ENCODE measurements at regions not wholly inside any gene's neighbourhood (a gene's known extent, or its start where the extent isn't known, plus 50 kb on each side); places are given as distances from the start of the nearest gene placed in this dataset.
"Not testable (repeated sequence)": the region's sequence is repeated elsewhere in the genome, so short reads cannot be mapped to it uniquely, and the experiment has no call there.

- no peak for DNase-seq (ENCODE audit: low spot score)
- no peaks in the 10 kb centered on the region for H3K4me1 Mint-ChIP-seq (ENCODE audit: low read depth in 2 of 2)
- peaks cover 22% of the 10 kb centered on the region for H3K9me3 Mint-ChIP-seq
- no peaks in the 10 kb centered on the region for H3K36me3 Mint-ChIP-seq
- ATAC-seq, result no peak
- no peak overlapping the region for H3K27ac Mint-ChIP-seq
- no peak overlapping the region for H3K4me3 Mint-ChIP-seq
- no peaks in the 10 kb centered on the region for H3K27me3 Mint-ChIP-seq
Observed at GRCh38 chr13:61495648-61496047, 80.0 kb upstream of the PCDH20 start.

GRCh38 chr13:61493556-61493955 lies 77.9 kb upstream of the PCDH20 start:
- peaks cover 19% of the 10 kb centered on the region for H3K9me3 Mint-ChIP-seq
- ATAC-seq; H3K36me3 Mint-ChIP-seq; H3K4me3 Mint-ChIP-seq; H3K27ac Mint-ChIP-seq; H3K4me1 Mint-ChIP-seq (ENCODE audit: low read depth in 2 of 2); H3K27me3 Mint-ChIP-seq; DNase-seq (ENCODE audit: low spot score): not testable (repeated sequence)

- Mint-ChIP-seq H3K27me3 (no peaks in the 10 kb centered on the region), H3K4me3 (no peak overlapping the region), H3K27ac (no peak overlapping the region), H3K9me3 (peaks cover 7% of the 10 kb centered on the region), H3K4me1 (ENCODE audit: low read depth in 2 of 2) (no peaks in the 10 kb centered on the region), H3K36me3 (no peaks in the 10 kb centered on the region)
- ATAC-seq (no peak), DNase-seq (ENCODE audit: low spot score) (no peak)
Observed at GRCh38 chr13:61486496-61486895, 70.8 kb upstream of the PCDH20 start.

GRCh38 chr13:61485128-61485765 lies 69.6 kb upstream of the PCDH20 start:
- H3K27me3 Mint-ChIP-seq, result no peaks in the 10 kb centered on the region
- ATAC-seq (no peak), DNase-seq (ENCODE audit: low spot score) (no peak)
- no peak overlapping the region for H3K27ac Mint-ChIP-seq
- no peak overlapping the region for H3K4me3 Mint-ChIP-seq
- no peaks in the 10 kb centered on the region for H3K4me1 Mint-ChIP-seq (ENCODE audit: low read depth in 2 of 2)
- peaks cover 6% of the 10 kb centered on the region for H3K9me3 Mint-ChIP-seq
- H3K36me3 Mint-ChIP-seq, result peaks cover 3% of the 10 kb centered on the region

- H3K27ac Mint-ChIP-seq, result no peak overlapping the region
- no peak for DNase-seq (ENCODE audit: low spot score)
- H3K36me3 Mint-ChIP-seq, result peaks cover 7% of the 10 kb centered on the region
- no peaks in the 10 kb centered on the region for H3K4me1 Mint-ChIP-seq (ENCODE audit: low read depth in 2 of 2)
- H3K9me3 Mint-ChIP-seq, result peaks cover 25% of the 10 kb centered on the region
- no peak for ATAC-seq
- no peak overlapping the region for H3K4me3 Mint-ChIP-seq
- H3K27me3 Mint-ChIP-seq, result no peaks in the 10 kb centered on the region
Observed at GRCh38 chr13:61477619-61478018, 62.0 kb upstream of the PCDH20 start.

GRCh38 chr13:61470786-61471185 lies 55.1 kb upstream of the PCDH20 start:
- H3K9me3 Mint-ChIP-seq, result peaks cover 3% of the 10 kb centered on the region
- H3K4me3 Mint-ChIP-seq, result no peak overlapping the region
- ATAC-seq (no peak), DNase-seq (ENCODE audit: low spot score) (no peak)
- H3K27ac Mint-ChIP-seq, result no peak overlapping the region
- H3K4me1 Mint-ChIP-seq (ENCODE audit: low read depth in 2 of 2), result no peaks in the 10 kb centered on the region
- no peaks in the 10 kb centered on the region for H3K27me3 Mint-ChIP-seq
- H3K36me3 Mint-ChIP-seq, result no peaks in the 10 kb centered on the region

- Mint-ChIP-seq H3K27ac (no peak overlapping the region), H3K4me1 (ENCODE audit: low read depth in 2 of 2) (no peaks in the 10 kb centered on the region), H3K27me3 (no peaks in the 10 kb centered on the region)
Observed at GRCh38 chr13:61466280-61466679, 50.6 kb upstream of the PCDH20 start.

More at GRCh38 chr13:61466280-61466679, 50.6 kb upstream of the PCDH20 start:
- ATAC-seq (no peak), DNase-seq (ENCODE audit: low spot score) (no peak)
- Mint-ChIP-seq H3K4me3 (no peak overlapping the region), H3K9me3 (no peaks in the 10 kb centered on the region), H3K36me3 (no peaks in the 10 kb centered on the region)

Data from natural killer cell treated with Interleukin-12 subunit alpha and Interleukin-12 subunit beta and Interleukin-15 and Interleukin-18, amount 100 ng/mL, for 72 hours (primary cell).